B cell (primary cell): ENCODE measurements at regions not wholly inside any gene's neighbourhood (a gene's known extent, or its start where the extent isn't known, plus 50 kb on each side); places are given as distances from the start of the nearest gene placed in this dataset.

ENCODE experiments used
- ATAC-seq: fragments of 200-7000 bp; cut with Tn5 transposase; one replicate; pipeline ENCODE4 v1.10.0; 2021; ENCODE audit warnings: low read depth, mild to moderate bottlenecking, moderate number of reproducible peaks, moderate library complexity
- CTCF ChIA-PET: fragments of 350-600 bp; sonication (Branson Sonifier 250); formaldehyde crosslinking; loops from one replicate; lab custom pipeline; 2021; ENCODE audit warnings: antibody characterized with exemption, inconsistent platforms; lab: Charles Lee
- POLR2A ChIA-PET: fragments of 350-600 bp; sonication (Branson Sonifier 250); formaldehyde crosslinking; loops from one replicate; lab custom pipeline; 2021; ENCODE audit warnings: antibody characterized with exemption; lab: Charles Lee
- DNase-seq: peaks from one replicate; pipeline ENCODE4 v3.0.0; 2013
- H2AFZ ChIP-seq: 2 replicates; pipeline ENCODE4 v1.6.1; 2012; ENCODE audit warnings: mild to moderate bottlenecking, low read depth, low read length; ENCODE audit not compliant: insufficient read depth, poor library complexity, severe bottlenecking
- H3K27ac ChIP-seq, 2 donors: 1 replicate in 1 of 2; 2 replicates in 1 of 2; pipeline ENCODE4 v1.5.1; 2012 to 2013; ENCODE audit warnings: low read length in 2 of 2, mild to moderate bottlenecking in 2 of 2, moderate library complexity in 1 of 2
- H3K27me3 ChIP-seq, 4 experiments: fragments of 200-600 bp in 1 of 4; sonication (generic) in 1 of 4; replicated peaks in 1 of 4; 1 replicate in 2 of 4; 2 replicates in 2 of 4; pipeline versions ENCODE4 v1.6.1 to v1.7.0; 2013 to 2016; ENCODE audit warnings: low read length in 3 of 4, mild to moderate bottlenecking in 2 of 4, mixed read lengths in 1 of 4, moderate library complexity in 1 of 4; ENCODE audit not compliant: insufficient read depth in 4 of 4, control insufficient read depth in 3 of 4; ENCODE audit errors: control extremely low read depth in 1 of 4
- H3K36me3 ChIP-seq, 2 experiments: replicated peaks in 1 of 2; 1 replicate in 1 of 2; 2 replicates in 1 of 2; pipeline versions ENCODE4 v1.6.1 to v1.7.1; 2013; ENCODE audit warnings: low read length in 1 of 2; ENCODE audit not compliant: insufficient read depth in 2 of 2, control insufficient read depth in 1 of 2; ENCODE audit errors: control extremely low read depth in 1 of 2, extremely low read depth in 1 of 2
- H3K4me1 ChIP-seq, 2 donors: fragments of 200-600 bp in 1 of 2; sonication (generic) in 1 of 2; 1 replicate in 1 of 2; 2 replicates in 1 of 2; pipeline versions ENCODE4 v1.5.1 to v1.6.1; 2013 to 2017; ENCODE audit warnings: low read length in 2 of 2; ENCODE audit not compliant: control insufficient read depth in 2 of 2, insufficient read depth in 2 of 2
- H3K4me2 ChIP-seq: replicated peaks from 2 replicates; pipeline ENCODE3; 2012; ENCODE audit warnings: mild to moderate bottlenecking, low read depth, low read length; ENCODE audit not compliant: poor library complexity, severe bottlenecking
- H3K4me3 ChIP-seq, 5 experiments: fragments of 200-600 bp in 1 of 5; sonication (generic) in 1 of 5; 1 replicate in 3 of 5; 2 replicates in 2 of 5; pipeline versions ENCODE4 v1.5.1 to v1.7.0; 2011 to 2016; ENCODE audit warnings: low read length in 4 of 5, mild to moderate bottlenecking in 4 of 5, low read depth in 2 of 5, control low read depth in 1 of 5, moderate library complexity in 1 of 5; ENCODE audit not compliant: insufficient read depth in 1 of 5; ENCODE audit errors: control extremely low read depth in 1 of 5, extremely low read depth in 1 of 5
- H3K79me2 ChIP-seq: fragments of 200-600 bp; sonication (generic); one replicate; pipeline ENCODE4 v1.6.0; 2016; ENCODE audit warnings: low read length; ENCODE audit not compliant: control insufficient read depth, insufficient read depth
- H3K9ac ChIP-seq: fragments of 200-600 bp; sonication (generic); 2 replicates; pipeline ENCODE4 v1.6.1; 2017; ENCODE audit warnings: mild to moderate bottlenecking, low read length, moderate library complexity
- H3K9me3 ChIP-seq, 3 donors: one replicate each; pipeline versions ENCODE4 v1.6.1 to v1.7.1; 2013; ENCODE audit warnings: low read length in 2 of 3; ENCODE audit not compliant: control insufficient read depth in 2 of 3, insufficient read depth in 1 of 3; ENCODE audit errors: control extremely low read depth in 1 of 3
- H4K20me1 ChIP-seq: 2 replicates; pipeline ENCODE4 v1.6.0; 2012; ENCODE audit warnings: mild to moderate bottlenecking, low read length; ENCODE audit not compliant: insufficient read depth, control insufficient read depth, poor library complexity, severe bottlenecking
- H3K27ac Mint-ChIP-seq: one replicate; pipeline ENCODE4 v1.8.0; 2021; ENCODE audit warnings: mixed read lengths
- H3K27me3 Mint-ChIP-seq: one replicate; pipeline ENCODE4 v1.8.0; 2021; ENCODE audit warnings: mixed read lengths
- H3K4me1 Mint-ChIP-seq: one replicate; pipeline ENCODE4 v1.8.0; 2021; ENCODE audit warnings: mixed read lengths
- H3K4me3 Mint-ChIP-seq: one replicate; pipeline ENCODE4 v1.8.0; 2021; ENCODE audit warnings: mixed read lengths
- H3K9me3 Mint-ChIP-seq: one replicate; pipeline ENCODE4 v1.8.0; 2022; ENCODE audit warnings: mixed read lengths; ENCODE audit not compliant: insufficient read depth
- CTCF ChIP-seq: fragments of 200-600 bp; IDR thresholded peaks from one replicate; pipeline ENCODE4 v1.8.0; 2022; ENCODE audit warnings: antibody characterized with exemption, mild to moderate bottlenecking
- EZH2 ChIP-seq: IDR thresholded peaks from 2 replicates; pipeline ENCODE4 v1.6.1; 2012; ENCODE audit warnings: borderline replicate concordance, low read depth, mild to moderate bottlenecking, moderate library complexity, low read length; ENCODE audit not compliant: insufficient read depth, poor library complexity, severe bottlenecking
- WGBS: methylation state at CpG from one replicate; pipeline ENCODE4 v1.1.5; 2013; ENCODE audit warnings: missing lambda C conversion rate; ENCODE audit not compliant: insufficient coverage; 5-methylcytosine and 5-hydroxymethylcytosine counted together
- intact Hi-C: fragments of 100-400 bp; cut with micrococcal nuclease; formaldehyde crosslinking; loops from one replicate; pipeline ENCODE4 v1.10.0; 2022

GRCh38 chr6:134802426-134803058 is 147.4 kb downstream of the ALDH8A1 start:
- Histone ChIP-seq H3K9me3 (no peaks in the 10 kb centered on the region), H3K79me2 (no peaks in the 10 kb centered on the region), H3K4me2 (no peak overlapping the region), H4K20me1 (no peaks in the 10 kb centered on the region), H3K4me1 (no peaks in the 10 kb centered on the region), H3K27me3 (peaks cover 0 to 3% (median 0%) of the 10 kb centered on the region in 4 experiments), H3K9ac (no peak overlapping the region), H3K4me3 (no peak overlapping the region), H2AFZ (no peak overlapping the region), H3K27ac (no peak overlapping the region), H3K36me3 (no peaks in the 10 kb centered on the region)
- TF ChIP-seq EZH2 (no peak), CTCF (no peak)
- no peaks in the 10 kb centered on the region for H3K9me3 Mint-ChIP-seq
- intact Hi-C loops = no loop called here
- H3K4me1 Mint-ChIP-seq = no peaks in the 10 kb centered on the region
- no peak overlapping the region for H3K27ac Mint-ChIP-seq
- no peak overlapping the region for H3K4me3 Mint-ChIP-seq
- DNase-seq (no peak), ATAC-seq (no peak)
- WGBS = no CpG with 5 or more reads among the region's 5 CpGs
- POLR2A ChIA-PET = no interaction called here
- H3K27me3 Mint-ChIP-seq = peaks cover 3% of the 10 kb centered on the region
- CTCF ChIA-PET = no interaction called here

GRCh38 chr6:134797400-134798113 is 152.3 kb downstream of the ALDH8A1 start:
- peaks cover 0 to 3% (median 0%) of the 10 kb centered on the region in 4 experiments for H3K27me3 ChIP-seq
- no peaks in the 10 kb centered on the region for H3K36me3 ChIP-seq
- DNase-seq (no peak), ATAC-seq (no peak)
- Mint-ChIP-seq H3K4me3 (no peak overlapping the region), H3K9me3 (no peaks in the 10 kb centered on the region), H3K4me1 (no peaks in the 10 kb centered on the region), H3K27ac (no peak overlapping the region), H3K27me3 (peaks cover 4% of the 10 kb centered on the region)
- CTCF ChIA-PET = no interaction called here
- H4K20me1 ChIP-seq = no peaks in the 10 kb centered on the region
- no peak overlapping the region for H3K4me2 ChIP-seq
- no peaks in the 10 kb centered on the region for H3K4me1 ChIP-seq
- H2AFZ ChIP-seq = no peak overlapping the region
- TF ChIP-seq EZH2 (no peak), CTCF (no peak)
- no peak overlapping the region for H3K9ac ChIP-seq
- H3K79me2 ChIP-seq = no peaks in the 10 kb centered on the region
- WGBS = 89% methylated on average over 7 of the region's 7 CpGs
- H3K9me3 ChIP-seq = no peaks in the 10 kb centered on the region
- intact Hi-C loops = no loop called here
- no peak overlapping the region for H3K27ac ChIP-seq
- POLR2A ChIA-PET = no interaction called here
- H3K4me3 ChIP-seq = no peak overlapping the region
